D341Med (cell line): ENCODE measurements at regions not wholly inside any gene's neighbourhood (a gene's known extent, or its start where the extent isn't known, plus 50 kb on each side); places are given as distances from the start of the nearest gene placed in this dataset.

Source experiments
- DNase-seq: peaks from one replicate; pipeline ENCODE4 v3.0.0; 2012; ENCODE audit warnings: low spot score

- no peak for DNase-seq
Observed at GRCh38 chr10:121099181-121099580, 248.0 kb downstream of the WDR11 start.

DNA sequence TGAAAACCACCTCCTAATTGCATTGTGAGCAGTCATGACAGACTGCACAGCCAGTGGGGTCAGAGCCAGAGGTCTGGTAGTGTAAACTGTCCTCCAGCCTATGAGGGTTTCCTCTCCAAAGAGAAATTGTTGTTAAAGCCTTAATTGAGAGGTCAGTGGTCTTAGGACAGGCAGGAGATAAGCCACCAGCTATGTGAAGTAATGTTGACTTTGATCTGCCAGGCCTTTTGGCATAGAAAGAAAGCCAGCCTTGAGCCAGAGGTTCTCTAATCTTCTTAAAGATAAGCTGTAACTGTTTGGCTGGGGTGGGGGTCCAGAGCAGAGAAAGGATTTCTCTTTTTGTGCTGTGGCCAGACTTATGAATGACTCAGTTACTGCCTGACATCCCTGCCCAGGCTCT, 248.4 kb downstream of the WDR11 start:
- no peak for DNase-seq

DNA sequence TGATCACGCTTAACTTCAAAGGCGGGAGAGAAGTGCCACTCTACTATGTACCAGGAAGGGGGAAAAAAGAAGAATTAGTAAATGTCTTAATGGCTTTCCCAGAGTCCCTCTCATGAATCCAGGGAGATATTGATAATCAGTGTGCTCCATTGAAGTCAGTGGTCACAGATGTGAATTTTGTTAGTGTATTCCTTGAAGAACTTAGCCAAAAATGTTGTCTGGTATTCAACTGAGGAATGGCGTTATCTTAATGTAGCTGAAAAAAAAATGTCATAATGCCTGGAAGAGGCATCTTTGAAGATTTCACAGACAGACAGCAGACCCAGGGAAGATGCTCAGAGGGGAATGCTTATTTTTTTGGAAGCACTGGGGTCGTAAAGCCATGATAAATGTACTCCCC, 250.4 kb downstream of the WDR11 start:
- DNase-seq = no peak

- no peak for DNase-seq
Observed at GRCh38 chr10:121102706-121103105, 251.5 kb downstream of the WDR11 start.

DNA sequence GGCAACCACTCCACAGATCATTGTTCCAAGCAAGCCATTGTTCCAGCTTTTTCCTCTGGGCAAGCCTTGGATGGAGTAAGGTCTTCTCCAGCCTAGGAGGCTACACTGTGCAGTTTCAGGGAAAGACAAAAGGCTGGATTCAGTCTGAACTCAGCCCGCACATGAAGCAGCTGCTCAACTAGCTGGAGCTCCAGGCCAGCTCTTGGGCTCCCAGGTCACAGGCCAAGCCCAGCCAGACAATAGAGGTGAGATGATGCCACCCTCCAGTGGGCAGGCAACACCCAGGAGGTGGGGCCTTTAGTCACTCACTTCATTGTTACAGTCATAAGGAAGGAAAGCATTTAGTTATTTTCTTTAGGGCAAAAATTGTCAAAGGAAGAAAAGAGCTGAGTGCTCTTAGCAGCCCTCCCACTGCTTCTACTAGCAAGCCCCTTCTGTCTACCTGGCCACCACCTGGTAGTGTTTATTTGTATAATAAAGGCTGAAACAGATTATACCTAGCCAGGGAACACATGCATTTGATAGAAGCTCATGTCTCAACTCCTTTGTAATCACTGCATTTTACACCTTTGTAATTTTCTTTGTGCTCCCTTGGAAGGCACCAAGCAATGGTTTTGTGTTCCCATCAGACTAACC, 253.4 kb downstream of the WDR11 start:
- DNase-seq = no peak

GRCh38 chr10:121106611-121107010, 255.4 kb downstream of the WDR11 start:
- no peak for DNase-seq

GRCh38 chr10:121108051-121108450, 256.9 kb downstream of the WDR11 start:
- no peak for DNase-seq

GRCh38 chr10:121110369-121110768, 259.2 kb downstream of the WDR11 start:
- no peak for DNase-seq

- no peak for DNase-seq
Observed at GRCh38 chr10:121112136-121112535, 261.0 kb downstream of the WDR11 start.

GRCh38 chr10:121112579-121113384, 261.6 kb downstream of the WDR11 start:
- no peak for DNase-seq

DNA sequence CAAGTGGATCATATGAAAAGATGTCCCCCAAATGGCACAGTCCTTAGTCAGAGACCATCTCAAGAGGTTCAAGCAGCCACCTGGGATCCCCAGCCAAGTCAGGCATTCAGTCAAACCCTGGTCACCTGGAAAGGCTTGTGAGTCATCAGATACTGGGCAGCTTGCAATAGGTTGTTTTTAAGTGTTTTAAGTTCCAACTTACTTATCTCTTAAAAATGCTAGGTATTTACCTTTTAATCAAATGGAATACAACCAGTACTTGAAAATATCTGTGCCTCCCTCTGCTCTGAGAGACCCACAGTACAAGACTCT, 262.2 kb downstream of the WDR11 start:
- DNase-seq = no peak

DNA sequence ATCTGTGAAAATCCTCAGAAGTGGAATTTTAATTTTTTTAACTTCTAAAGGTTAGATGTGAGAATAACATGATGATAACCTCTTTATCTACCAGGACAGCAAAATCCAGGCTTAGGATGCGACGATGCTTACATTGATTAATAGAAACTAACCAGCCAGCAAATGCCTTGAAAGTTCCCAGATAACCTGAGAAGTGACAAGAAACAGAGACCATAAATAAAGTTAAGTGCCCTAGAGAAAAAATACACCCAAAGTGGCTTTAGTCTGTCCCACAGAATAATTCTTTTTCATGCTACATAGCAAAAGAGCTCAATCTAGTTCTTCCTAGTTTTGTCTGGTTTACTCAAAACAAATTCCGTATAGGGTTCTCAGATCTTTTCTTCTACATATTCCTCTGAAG, 262.7 kb downstream of the WDR11 start:
- no peak for DNase-seq

DNA sequence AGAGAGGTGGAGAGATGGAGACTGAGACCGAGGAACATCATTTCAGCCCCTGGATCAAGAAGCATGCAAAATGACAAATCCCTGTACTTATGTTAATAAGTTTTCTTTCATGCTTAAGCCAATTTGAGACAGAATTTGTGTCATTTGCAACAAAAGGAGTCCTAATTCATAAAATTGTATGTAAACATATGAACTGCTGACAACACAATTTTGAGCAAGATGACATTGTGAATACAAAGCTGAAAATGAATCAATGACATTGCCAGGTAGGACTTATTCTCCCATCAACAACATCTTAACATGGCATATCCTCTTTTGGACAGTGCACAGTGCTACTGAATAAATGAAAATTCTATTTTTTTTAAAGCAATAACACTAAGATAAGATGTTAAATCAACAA, 264.0 kb downstream of the WDR11 start:
- no peak for DNase-seq

DNA sequence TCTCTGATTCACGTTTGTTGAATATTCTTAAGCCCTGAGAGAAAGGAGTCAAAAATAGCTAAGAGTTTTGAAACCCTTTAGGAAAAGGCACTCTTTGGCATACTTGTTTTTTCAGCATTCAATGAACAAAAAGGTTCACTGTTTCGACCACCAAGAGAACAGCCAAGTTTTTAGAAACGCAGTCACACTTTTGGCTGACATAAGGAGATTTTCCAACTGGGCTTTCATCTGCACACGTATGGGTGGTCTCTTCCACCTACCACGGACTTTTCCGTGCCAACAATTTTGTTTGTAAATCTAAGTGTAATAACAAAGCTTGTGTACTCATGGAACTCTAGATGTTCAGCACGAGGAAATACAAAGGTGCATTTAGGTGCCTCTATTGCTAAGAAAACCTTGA, 270.3 kb downstream of the WDR11 start:
- DNase-seq = no peak

DNA sequence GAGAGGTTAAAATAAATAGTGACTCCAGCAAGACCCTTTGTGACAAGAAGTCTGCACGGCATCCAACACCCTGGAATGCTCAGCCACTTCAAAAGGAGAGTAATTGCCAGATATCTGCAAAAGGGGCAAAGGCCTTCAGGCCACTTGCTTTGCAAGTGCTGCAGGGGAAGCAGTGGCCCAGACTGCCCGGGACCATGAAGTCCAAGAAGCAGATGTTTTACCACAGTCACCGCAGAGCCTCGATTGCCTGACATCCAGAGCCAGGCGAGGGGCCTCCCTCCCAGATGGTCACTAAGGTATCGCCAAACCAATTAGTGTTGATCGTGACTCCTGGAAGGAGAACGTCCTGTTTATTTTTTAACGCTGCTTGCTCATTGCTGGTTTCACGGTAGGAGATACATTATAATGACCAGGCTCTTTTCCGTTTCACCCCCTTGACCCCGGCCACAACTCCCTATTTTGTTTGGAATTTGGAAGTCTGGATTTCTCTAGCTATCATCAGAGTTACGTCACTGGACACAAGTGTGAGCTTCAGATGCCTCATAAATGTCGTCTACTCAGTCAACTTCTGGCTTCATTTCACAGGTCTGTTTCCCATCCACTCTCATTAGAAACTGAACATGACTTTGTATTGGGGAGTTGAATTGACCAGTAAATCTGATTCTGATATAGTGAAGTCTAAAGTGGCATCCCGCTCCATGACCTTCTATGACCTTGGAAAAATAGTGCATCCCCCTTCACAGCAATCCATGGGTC, 276.2 kb downstream of the WDR11 start:
- DNase-seq = no peak

- DNase-seq = no peak
Observed at GRCh38 chr10:121128164-121128563, 277.0 kb downstream of the WDR11 start.

DNA sequence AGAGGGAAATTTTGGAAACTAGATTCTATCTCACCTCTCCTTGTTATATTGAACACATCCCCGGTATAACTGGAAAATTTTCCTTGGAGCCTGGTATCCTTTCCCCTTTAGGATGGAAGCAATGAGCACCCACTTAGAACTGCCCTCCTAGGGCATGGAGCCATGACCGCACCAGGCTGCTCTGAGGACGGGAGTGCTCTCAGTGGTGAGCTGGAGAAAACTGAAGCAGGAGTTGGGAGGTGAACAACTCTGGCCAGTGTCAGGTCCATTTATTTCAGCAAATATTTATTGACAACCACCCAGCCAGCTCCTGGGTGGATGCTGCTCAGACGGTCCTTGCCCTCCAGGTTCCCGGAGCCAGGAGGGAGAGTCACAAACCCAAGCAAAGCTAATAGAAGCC, 278.1 kb downstream of the WDR11 start:
- no peak for DNase-seq

DNA sequence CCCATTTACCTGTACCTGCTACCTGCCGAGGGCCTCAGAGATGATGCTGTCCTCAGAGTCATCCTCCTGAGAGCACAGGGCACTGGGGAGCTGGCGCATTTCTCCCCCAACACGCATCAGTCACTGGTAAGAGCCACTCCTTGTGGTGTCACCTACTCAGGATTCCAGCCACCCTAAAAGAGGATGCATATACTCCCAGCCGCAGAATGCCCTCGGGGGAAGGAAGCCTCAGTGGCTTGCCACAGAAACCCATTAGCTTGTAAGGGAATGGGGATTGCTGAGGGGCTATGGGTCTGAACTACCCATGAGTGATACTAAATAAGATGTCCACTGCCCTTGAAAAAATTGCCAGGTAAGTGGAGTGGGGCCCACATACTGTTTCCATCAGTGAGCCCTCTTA, 279.2 kb downstream of the WDR11 start:
- DNase-seq = no peak

DNA sequence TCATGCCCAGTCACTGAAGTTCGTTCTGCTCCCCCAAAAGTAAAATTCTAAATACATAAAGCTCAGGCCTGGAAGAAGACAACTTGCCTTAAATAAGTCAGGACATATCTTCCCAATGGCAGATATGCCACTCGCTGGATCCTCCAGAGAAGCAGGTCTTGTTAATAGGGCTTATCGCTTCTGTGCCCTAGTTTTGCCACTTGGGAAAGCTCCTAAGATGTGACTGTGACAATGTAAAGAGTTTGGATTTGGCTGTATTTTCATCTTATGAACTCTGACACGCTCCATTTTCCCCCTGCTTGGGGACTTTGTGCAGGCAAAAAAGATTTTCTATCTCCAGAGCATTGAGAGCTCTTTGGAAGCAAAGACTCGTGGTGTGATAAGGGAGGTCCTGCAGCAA, 279.9 kb downstream of the WDR11 start:
- no peak for DNase-seq

- DNase-seq = no peak
Observed at GRCh38 chr10:121131426-121132265, 280.5 kb downstream of the WDR11 start.

GRCh38 chr10:121132273-121132672, 281.1 kb downstream of the WDR11 start:
- no peak for DNase-seq

GRCh38 chr10:121133901-121134300, 282.7 kb downstream of the WDR11 start:
- DNase-seq = no peak
